ENCODE measurements at regions not wholly inside any gene's neighbourhood (a gene's known extent, or its start where the extent isn't known, plus 50 kb on each side); places are given as distances from the start of the nearest gene placed in this dataset.

DNA sequence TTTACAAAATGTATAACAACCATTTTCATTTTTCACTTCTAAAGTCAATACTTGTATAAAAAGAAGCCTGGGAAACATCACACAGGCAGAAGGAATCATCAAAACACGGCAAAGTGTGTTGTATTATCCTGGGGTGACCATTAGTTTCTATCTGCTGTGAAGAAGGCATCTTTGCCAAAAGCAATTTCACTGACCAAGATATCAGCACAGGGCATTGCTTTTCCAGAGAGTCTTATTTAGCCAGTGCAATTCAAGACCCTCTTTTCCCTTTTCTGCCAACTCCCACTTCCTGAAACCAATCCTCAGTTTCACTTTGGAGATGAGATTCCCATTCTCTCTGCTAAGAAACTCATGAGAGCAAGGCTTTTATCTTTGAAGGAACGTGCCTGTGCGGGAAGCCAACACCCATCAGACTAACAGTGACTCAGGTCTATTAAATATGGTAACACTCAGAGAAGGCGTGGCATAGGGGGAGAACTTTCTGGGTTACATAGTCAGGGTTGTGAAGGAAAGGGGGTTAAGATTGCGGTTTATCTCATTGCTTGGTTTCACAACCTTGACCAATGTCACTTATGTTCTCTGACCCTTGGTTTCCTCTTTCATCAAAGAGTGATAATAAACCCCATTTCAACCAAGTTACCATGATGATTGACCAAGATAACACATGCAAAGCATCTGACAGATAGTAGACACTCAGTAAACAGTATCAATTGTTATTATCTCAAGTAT lies 666.9 kb upstream of the KLF4 start:
- Mint-ChIP-seq H3K27ac (ENCODE audit: low read depth) (no peak overlapping the region), H3K36me3 (ENCODE audit: insufficient read depth) (no peaks in the 10 kb centered on the region), H3K4me3 (no peak overlapping the region), H3K4me1 (no peaks in the 10 kb centered on the region), H3K9me3 (no peaks in the 10 kb centered on the region), H3K27me3 (no peaks in the 10 kb centered on the region)
- ATAC-seq (replicated peaks; ENCODE audit: extremely low read depth, poor library complexity, severe bottlenecking) (no peak), DNase-seq (ENCODE audit: low spot score in 2 of 2) (no peak)

- ATAC-seq (replicated peaks; ENCODE audit: extremely low read depth, poor library complexity, severe bottlenecking), result no peak
- no peaks in the 10 kb centered on the region for H3K36me3 Mint-ChIP-seq (ENCODE audit: insufficient read depth)
- no peaks in the 10 kb centered on the region for H3K4me1 Mint-ChIP-seq
Measured at GRCh38 chr9:108153416-108153815, 663.8 kb upstream of the KLF4 start.

GRCh38 chr9:108150736-108151586 lies 661.4 kb upstream of the KLF4 start:
- no peaks in the 10 kb centered on the region for H3K4me1 Mint-ChIP-seq
- no peaks in the 10 kb centered on the region for H3K36me3 Mint-ChIP-seq (ENCODE audit: insufficient read depth)
- DNase-seq (ENCODE audit: low spot score in 2 of 2) (no peak), ATAC-seq (replicated peaks; ENCODE audit: extremely low read depth, poor library complexity, severe bottlenecking) (no peak)
- H3K4me3 Mint-ChIP-seq, result no peak overlapping the region
- no peaks in the 10 kb centered on the region for H3K27me3 Mint-ChIP-seq
- no peak overlapping the region for H3K27ac Mint-ChIP-seq (ENCODE audit: low read depth)
- H3K9me3 Mint-ChIP-seq, result peaks cover 6% of the 10 kb centered on the region

More at GRCh38 chr9:108153416-108153815, 663.8 kb upstream of the KLF4 start:
- H3K27ac Mint-ChIP-seq (ENCODE audit: low read depth), result no peak overlapping the region
- no peak for DNase-seq (ENCODE audit: low spot score in 2 of 2)
- H3K27me3 Mint-ChIP-seq, result no peaks in the 10 kb centered on the region
- H3K4me3 Mint-ChIP-seq, result no peak overlapping the region
- H3K9me3 Mint-ChIP-seq, result no peaks in the 10 kb centered on the region

GRCh38 chr9:108149326-108149725 lies 659.8 kb upstream of the KLF4 start:
- no peak overlapping the region for H3K27ac Mint-ChIP-seq (ENCODE audit: low read depth)
- H3K36me3 Mint-ChIP-seq (ENCODE audit: insufficient read depth), result no peaks in the 10 kb centered on the region
- no peaks in the 10 kb centered on the region for H3K4me1 Mint-ChIP-seq
- H3K27me3 Mint-ChIP-seq, result no peaks in the 10 kb centered on the region
- no peak overlapping the region for H3K4me3 Mint-ChIP-seq
- peaks cover 14% of the 10 kb centered on the region for H3K9me3 Mint-ChIP-seq
- DNase-seq (ENCODE audit: low spot score in 2 of 2), result no peak
- ATAC-seq (replicated peaks; ENCODE audit: extremely low read depth, poor library complexity, severe bottlenecking), result no peak

GRCh38 chr9:108142504-108143201 lies 653.1 kb upstream of the KLF4 start:
- ATAC-seq (replicated peaks; ENCODE audit: extremely low read depth, poor library complexity, severe bottlenecking) (no peak), DNase-seq (ENCODE audit: low spot score in 2 of 2) (no peak)
- peaks cover 26% of the 10 kb centered on the region for H3K9me3 Mint-ChIP-seq
- H3K4me3 Mint-ChIP-seq, result no peak overlapping the region
- H3K4me1 Mint-ChIP-seq, result no peaks in the 10 kb centered on the region
- no peaks in the 10 kb centered on the region for H3K27me3 Mint-ChIP-seq
- no peaks in the 10 kb centered on the region for H3K36me3 Mint-ChIP-seq (ENCODE audit: insufficient read depth)
- no peak overlapping the region for H3K27ac Mint-ChIP-seq (ENCODE audit: low read depth)

GRCh38 chr9:108142142-108142503 lies 652.6 kb upstream of the KLF4 start:
- Mint-ChIP-seq H3K4me3 (no peak overlapping the region), H3K27me3 (no peaks in the 10 kb centered on the region), H3K36me3 (ENCODE audit: insufficient read depth) (no peaks in the 10 kb centered on the region), H3K27ac (ENCODE audit: low read depth) (no peak overlapping the region), H3K4me1 (no peaks in the 10 kb centered on the region), H3K9me3 (peaks cover 26% of the 10 kb centered on the region)
- no peak for ATAC-seq (replicated peaks; ENCODE audit: extremely low read depth, poor library complexity, severe bottlenecking)
- no peak for DNase-seq (ENCODE audit: low spot score in 2 of 2)

DNA sequence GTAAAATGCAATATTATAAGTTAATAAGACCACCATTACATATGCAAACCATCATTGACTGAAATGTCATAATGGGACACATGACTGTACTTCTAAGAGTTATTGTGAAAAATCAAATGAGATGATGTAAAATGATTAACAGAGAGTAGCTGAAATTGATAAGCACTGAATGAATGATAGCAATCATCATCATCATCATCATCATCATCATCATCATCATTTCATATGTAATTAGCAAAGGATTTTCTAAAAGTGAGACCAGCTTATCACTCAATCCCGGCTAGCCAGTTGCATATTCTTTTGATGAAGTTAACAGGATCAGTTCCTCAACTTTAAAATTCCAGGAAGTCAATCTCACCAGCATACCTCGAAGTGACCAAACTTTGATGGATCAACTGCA lies 650.3 kb upstream of the KLF4 start:
- DNase-seq (ENCODE audit: low spot score in 2 of 2), result no peak

DNA sequence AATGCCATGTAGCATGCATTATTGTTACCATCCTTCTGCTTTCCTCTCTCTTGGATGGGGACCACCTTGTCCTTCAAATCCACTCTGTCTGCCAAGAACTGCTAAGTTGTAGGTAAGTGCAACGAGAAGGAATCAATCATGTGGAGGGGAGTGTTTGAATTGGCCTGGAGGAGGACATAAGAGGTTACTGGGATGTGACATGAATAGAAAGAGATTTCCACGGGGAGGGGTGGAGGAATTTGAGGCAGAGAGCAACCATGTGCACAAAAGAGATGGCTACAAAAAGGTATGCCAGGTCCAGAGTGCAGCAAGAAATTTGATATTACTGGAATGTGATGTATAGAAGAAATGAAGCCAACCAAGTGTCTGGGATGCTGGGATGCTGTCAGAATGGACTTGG lies 648.9 kb upstream of the KLF4 start:
- H3K4me1 Mint-ChIP-seq, result no peaks in the 10 kb centered on the region
- peaks cover 23% of the 10 kb centered on the region for H3K9me3 Mint-ChIP-seq
- no peaks in the 10 kb centered on the region for H3K36me3 Mint-ChIP-seq (ENCODE audit: insufficient read depth)
- ATAC-seq (replicated peaks; ENCODE audit: extremely low read depth, poor library complexity, severe bottlenecking) (no peak), DNase-seq (ENCODE audit: low spot score in 2 of 2) (no peak)
- H3K4me3 Mint-ChIP-seq, result no peak overlapping the region
- H3K27me3 Mint-ChIP-seq, result no peaks in the 10 kb centered on the region
- H3K27ac Mint-ChIP-seq (ENCODE audit: low read depth), result no peak overlapping the region

More for the DNA sequence above, 650.3 kb upstream of the KLF4 start:
- ATAC-seq (replicated peaks; ENCODE audit: extremely low read depth, poor library complexity, severe bottlenecking), result no peak
- no peaks in the 10 kb centered on the region for H3K4me1 Mint-ChIP-seq
- H3K27ac Mint-ChIP-seq (ENCODE audit: low read depth), result no peak overlapping the region
- no peaks in the 10 kb centered on the region for H3K27me3 Mint-ChIP-seq
- no peak overlapping the region for H3K4me3 Mint-ChIP-seq
- peaks cover 22% of the 10 kb centered on the region for H3K9me3 Mint-ChIP-seq
- no peaks in the 10 kb centered on the region for H3K36me3 Mint-ChIP-seq (ENCODE audit: insufficient read depth)

DNA sequence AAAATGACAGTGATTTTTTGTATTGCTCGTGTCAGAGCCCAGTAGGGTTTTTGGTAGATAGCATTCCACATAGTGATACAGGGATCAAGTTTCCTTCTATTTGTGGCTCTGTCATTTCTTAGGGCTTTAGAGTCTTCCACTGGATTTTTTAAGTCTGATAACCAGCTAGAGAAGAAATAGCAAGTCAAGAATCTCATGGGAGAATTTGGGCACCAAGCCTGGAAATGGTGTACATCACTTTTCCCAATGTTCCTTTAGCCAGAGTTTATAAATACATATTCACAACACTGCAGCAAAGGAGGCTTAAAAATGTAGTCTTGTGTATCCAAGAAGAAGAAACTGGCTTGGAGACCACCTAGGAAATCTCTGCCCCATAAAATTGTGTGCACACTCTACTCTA lies 647.1 kb upstream of the KLF4 start:
- DNase-seq (ENCODE audit: low spot score in 2 of 2) (no peak), ATAC-seq (replicated peaks; ENCODE audit: extremely low read depth, poor library complexity, severe bottlenecking) (no peak)
- Mint-ChIP-seq H3K9me3 (peaks cover 23% of the 10 kb centered on the region), H3K4me1 (no peaks in the 10 kb centered on the region), H3K4me3 (no peak overlapping the region), H3K36me3 (ENCODE audit: insufficient read depth) (no peaks in the 10 kb centered on the region), H3K27ac (ENCODE audit: low read depth) (no peak overlapping the region), H3K27me3 (no peaks in the 10 kb centered on the region)

GRCh38 chr9:108134486-108135128 lies 645.0 kb upstream of the KLF4 start:
- Mint-ChIP-seq H3K4me1 (no peaks in the 10 kb centered on the region), H3K36me3 (ENCODE audit: insufficient read depth) (no peaks in the 10 kb centered on the region), H3K27ac (ENCODE audit: low read depth) (no peak overlapping the region), H3K27me3 (no peaks in the 10 kb centered on the region), H3K4me3 (no peak overlapping the region), H3K9me3 (peaks cover 23% of the 10 kb centered on the region)
- ATAC-seq (replicated peaks; ENCODE audit: extremely low read depth, poor library complexity, severe bottlenecking) (no peak), DNase-seq (ENCODE audit: low spot score in 2 of 2) (no peak)

DNA sequence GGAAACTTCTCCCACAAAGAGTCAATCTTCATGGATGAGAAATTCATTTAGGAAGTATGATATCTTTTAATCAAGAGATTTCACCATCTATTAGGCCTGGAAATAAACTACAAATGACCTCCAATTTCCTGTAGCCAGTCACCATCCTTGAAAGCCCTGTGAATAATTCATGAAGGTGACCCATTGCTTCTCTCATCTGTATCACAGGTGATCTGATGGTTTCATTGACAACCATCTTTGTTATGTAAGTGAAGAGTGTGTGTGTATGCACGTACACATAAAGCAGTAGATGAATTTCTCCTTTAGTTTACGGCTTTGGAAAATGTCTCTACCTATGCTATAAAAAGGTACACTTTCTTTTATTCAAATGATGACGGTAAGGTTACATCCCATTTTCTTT lies 644.1 kb upstream of the KLF4 start:
- ATAC-seq (replicated peaks; ENCODE audit: extremely low read depth, poor library complexity, severe bottlenecking), result no peak
- H3K4me1 Mint-ChIP-seq, result no peaks in the 10 kb centered on the region
- DNase-seq (ENCODE audit: low spot score in 2 of 2), result no peak
- H3K27ac Mint-ChIP-seq (ENCODE audit: low read depth), result no peak overlapping the region
- H3K4me3 Mint-ChIP-seq, result no peak overlapping the region
- H3K27me3 Mint-ChIP-seq, result no peaks in the 10 kb centered on the region
- peaks cover 20% of the 10 kb centered on the region for H3K9me3 Mint-ChIP-seq
- H3K36me3 Mint-ChIP-seq (ENCODE audit: insufficient read depth), result no peaks in the 10 kb centered on the region

DNA sequence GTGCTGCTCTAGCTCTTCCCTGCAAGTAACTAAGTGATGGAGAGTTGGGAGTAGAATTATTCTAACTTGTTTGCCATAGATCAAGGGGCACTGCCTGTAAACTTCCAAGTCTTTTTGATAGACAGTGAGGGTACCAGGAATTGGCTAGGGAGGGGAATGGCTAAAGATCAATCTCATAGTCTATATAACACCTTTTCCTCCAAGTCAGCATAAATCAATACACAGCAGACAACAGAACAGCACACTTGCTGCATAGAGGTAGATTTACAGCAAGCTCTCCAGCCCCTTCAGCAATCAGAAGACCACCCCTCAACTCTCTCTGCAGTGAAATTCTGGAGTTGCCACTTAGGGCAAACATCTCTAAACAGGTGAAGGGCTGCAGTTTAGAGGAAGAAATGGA lies 643.5 kb upstream of the KLF4 start:
- no peak for ATAC-seq (replicated peaks; ENCODE audit: extremely low read depth, poor library complexity, severe bottlenecking)
- no peak overlapping the region for H3K27ac Mint-ChIP-seq (ENCODE audit: low read depth)
- no peaks in the 10 kb centered on the region for H3K36me3 Mint-ChIP-seq (ENCODE audit: insufficient read depth)
- H3K9me3 Mint-ChIP-seq, result peaks cover 15% of the 10 kb centered on the region
- no peak overlapping the region for H3K4me3 Mint-ChIP-seq
- DNase-seq (ENCODE audit: low spot score in 2 of 2), result no peak
- H3K4me1 Mint-ChIP-seq, result no peaks in the 10 kb centered on the region
- no peaks in the 10 kb centered on the region for H3K27me3 Mint-ChIP-seq

Data from central memory CD8-positive, alpha-beta T cell (primary cell).